HT1080 (cell line): ENCODE measurements at regions not wholly inside any gene's neighbourhood (a gene's known extent, or its start where the extent isn't known, plus 50 kb on each side); places are given as distances from the start of the nearest gene placed in this dataset.
"Not testable (repeated sequence)": the region's sequence is repeated elsewhere in the genome, so short reads cannot be mapped to it uniquely, and the experiment has no call there.

Source experiments
- DNase-seq: peaks from one replicate; pipeline ENCODE4 v3.0.0-alpha.2; 2015; ENCODE audit warnings: low read depth

GRCh38 chr7:20839196-20839735, 52.6 kb upstream of the SP8 start:
- DNase-seq, result no peak

GRCh38 chr7:20839987-20840386, 53.3 kb upstream of the SP8 start:
- no peak for DNase-seq

DNA sequence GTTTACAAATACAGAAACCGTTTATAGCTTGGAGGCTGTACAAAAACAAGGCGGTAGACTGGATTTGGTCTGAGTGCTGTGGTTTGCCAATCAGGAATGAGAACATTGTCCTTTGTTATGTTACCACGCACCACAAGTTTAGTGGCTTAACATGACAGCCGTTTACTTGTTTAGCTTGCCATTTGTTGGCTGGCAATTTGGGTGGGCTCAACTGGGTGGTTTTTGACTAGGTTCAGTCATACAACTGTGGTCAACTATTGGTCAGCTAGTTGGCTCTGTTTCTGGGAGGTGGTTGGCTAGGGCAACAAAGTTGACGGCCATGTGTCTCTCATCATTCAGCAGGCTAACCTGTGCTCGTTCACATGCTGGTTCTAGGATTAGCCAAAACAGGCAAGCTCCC, 60.1 kb upstream of the SP8 start:
- DNase-seq, result no peak

DNA sequence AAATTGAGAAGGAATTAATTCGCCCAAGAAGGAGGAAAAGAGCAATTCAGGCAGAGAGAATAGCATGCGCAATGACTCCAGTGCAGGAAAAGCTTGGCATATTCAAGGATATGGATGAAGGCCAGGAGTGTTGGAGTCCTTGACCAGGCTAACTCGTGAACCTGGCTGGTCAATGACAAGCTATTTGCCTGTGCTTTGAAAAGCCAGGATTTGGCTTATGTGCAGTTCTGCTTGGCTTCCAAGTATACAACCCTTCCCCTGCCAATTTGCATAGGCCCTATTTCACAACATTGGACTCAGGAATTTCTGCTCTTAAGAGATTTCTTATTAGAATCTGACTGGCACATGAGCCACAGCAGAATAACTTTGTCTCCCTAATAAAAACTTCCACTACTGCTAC, 72.3 kb upstream of the SP8 start:
- no peak for DNase-seq

DNA sequence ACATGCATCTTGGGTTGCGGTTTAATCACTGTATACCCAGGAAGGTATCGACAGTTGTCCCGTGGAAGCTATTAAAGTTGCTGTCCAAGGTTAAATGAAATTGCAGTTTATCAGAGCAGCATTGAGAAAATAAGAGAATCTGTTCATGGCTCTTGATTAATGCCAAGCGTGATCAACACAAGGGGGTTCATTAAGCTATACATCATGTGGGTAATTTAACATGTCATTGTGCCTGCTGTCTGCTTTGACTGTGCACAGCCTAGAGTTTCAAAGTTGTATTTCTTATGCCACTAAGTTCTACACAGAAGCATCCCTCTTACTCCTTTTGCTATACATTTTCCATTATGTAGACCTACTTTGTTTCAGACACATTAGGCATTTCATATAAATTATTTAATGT, 74.8 kb upstream of the SP8 start:
- no peak for DNase-seq

DNA sequence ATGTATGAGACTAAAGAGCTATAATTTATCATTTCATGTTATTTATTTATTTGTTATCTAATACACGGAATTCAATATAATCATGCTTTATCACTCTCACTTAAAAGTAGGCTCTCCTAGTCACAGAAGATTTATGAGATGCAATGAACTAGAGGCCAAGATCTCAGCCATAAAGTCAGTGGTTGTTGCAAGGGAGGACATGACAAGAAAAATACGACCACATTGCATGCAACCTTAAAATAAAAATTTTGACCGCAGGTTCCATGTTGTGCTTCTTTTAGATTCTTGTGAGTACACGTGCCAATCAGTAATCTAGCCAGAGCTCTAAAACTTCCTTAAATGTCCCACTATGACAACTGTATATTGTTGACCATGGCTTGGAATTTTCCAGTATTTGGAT, 75.9 kb upstream of the SP8 start:
- no peak for DNase-seq

- no peak for DNase-seq
Observed at GRCh38 chr7:20864221-20864620, 77.5 kb upstream of the SP8 start.

- DNase-seq, result no peak
Observed at GRCh38 chr7:20865684-20866083, 79.0 kb upstream of the SP8 start.

- no peak for DNase-seq
Observed at GRCh38 chr7:20870977-20871376, 84.3 kb upstream of the SP8 start.

- DNase-seq, result no peak
Observed at GRCh38 chr7:20892776-20893175, 106.1 kb upstream of the SP8 start.

DNA sequence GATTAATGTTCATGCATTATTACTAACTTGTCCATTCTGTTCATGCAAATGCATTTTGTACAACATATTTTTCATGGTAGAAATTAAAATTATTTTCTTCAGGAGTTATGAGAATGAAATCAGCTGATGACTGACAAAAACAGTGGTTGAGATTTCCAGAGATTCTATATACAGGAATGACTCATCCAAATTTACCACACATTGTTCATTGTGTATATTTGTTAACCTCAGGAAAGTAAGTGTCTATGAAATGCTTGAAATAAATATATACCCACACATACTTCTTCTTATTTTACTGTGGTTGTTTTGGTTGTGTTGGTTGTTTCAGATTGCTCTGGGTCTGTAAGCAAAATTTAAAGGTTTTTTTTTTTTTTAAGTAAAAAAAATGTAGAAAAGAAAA, 108.1 kb upstream of the SP8 start:
- peak; percentile 67 for DNase-seq

GRCh38 chr7:20895563-20895962, 108.9 kb upstream of the SP8 start:
- DNase-seq, result peak; percentile 79

GRCh38 chr7:20896996-20897395, 110.3 kb upstream of the SP8 start:
- DNase-seq, result no peak

- DNase-seq, result no peak
Observed at GRCh38 chr7:20906801-20907453, 120.2 kb upstream of the SP8 start.

- no peak for DNase-seq
Observed at GRCh38 chr7:20911081-20911480, 124.4 kb upstream of the SP8 start.

DNA sequence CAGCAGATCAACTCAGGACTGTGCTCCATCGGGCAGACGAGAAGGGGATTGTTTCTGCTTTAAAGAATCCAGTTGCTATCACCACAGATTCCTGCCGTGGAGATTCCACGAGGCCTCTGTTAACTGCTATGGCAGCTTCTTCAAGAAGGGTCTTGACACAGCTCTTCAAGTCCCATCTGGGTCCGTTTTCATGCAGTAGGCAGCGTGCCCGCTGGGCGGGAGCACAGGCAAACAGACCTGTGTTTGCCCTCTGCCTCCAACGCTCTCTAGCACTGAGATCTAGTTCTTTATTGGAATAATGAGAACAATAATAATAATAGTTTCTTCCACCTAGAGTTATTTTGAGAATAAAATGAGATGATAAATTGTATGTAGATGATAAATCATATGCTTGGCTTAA, 127.2 kb upstream of the SP8 start:
- DNase-seq, result no peak

GRCh38 chr7:20916311-20916710, 129.6 kb upstream of the SP8 start:
- no peak for DNase-seq

GRCh38 chr7:20917603-20918002, 130.9 kb upstream of the SP8 start:
- DNase-seq, result no peak

DNA sequence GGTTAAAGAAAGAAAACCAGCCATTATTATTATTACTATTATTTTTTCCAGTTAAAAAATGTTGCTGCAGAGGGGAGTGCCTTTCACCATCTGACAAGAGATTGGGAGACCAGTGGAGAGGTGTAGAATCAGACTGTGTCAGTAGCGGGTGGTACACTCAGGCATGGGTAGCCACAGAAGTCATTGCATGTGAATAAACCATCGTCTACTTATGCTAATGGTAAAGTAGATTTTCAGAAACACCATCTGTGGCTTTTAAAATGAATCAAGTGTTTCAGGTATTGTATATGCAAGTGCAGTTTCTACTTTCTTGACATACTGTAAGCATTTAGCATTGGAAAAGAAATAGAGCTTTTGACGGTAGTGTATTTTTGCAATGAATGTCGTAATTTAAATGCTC, 131.5 kb upstream of the SP8 start:
- no peak for DNase-seq

DNA sequence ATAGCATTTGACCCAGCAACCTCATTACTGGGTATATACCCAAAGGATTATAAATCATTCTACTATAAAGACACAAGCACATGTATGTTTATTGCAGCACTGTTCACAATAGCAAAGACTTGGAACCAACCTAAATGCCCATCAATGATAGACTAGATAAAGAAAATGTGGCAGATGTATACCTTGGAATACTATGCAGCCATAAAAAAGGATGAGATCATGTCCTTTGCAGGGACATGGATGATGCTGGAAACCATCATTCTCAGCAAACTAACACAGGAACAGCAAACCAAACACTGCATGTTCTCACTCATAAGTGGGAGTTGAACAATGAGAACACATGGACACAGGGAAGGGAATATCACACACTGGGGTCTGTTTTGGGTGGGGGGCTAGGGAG, 140.5 kb upstream of the SP8 start:
- DNase-seq, result not testable (repeated sequence)

- no peak for DNase-seq
Observed at GRCh38 chr7:20927976-20928375, 141.3 kb upstream of the SP8 start.

DNA sequence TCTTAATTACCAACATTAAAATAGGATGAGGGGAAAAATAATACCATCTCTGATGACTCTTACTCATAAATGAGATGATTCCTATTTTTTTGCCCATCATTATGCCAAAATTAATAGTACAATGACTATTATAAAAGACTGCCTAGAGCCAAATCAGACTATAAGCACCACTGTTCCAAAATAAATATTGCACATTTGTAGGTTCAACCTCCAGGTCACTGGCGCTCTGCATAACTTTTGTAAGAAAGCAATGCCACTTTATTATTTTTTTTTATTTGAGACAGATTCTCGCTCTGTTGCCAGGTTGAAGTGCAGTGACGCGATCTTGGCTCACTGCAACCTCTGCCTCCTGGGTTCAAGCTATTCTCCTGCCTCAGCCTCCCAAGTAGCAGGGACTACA, 142.5 kb upstream of the SP8 start:
- DNase-seq, result no peak

GRCh38 chr7:20931739-20932138, 145.1 kb upstream of the SP8 start:
- DNase-seq, result no peak
